ENCODE measurements at regions not wholly inside any gene's neighbourhood (a gene's known extent, or its start where the extent isn't known, plus 50 kb on each side); places are given as distances from the start of the nearest gene placed in this dataset.

- TF ChIP-seq CSDC2 (CRISPR knock-in tag; IDR thresholded peaks at IDR 0.05) (no peak), TOX (CRISPR knock-in tag; IDR thresholded peaks at IDR 0.05; ENCODE audit: borderline replicate concordance) (no peak), ZNF565 (CRISPR knock-in tag; conservative IDR thresholded peaks at IDR 0.05; ENCODE audit: low read depth) (no peak), ARNTL (CRISPR knock-in tag; IDR thresholded peaks at IDR 0.05; ENCODE audit: borderline replicate concordance, low read depth) (no peak)
Measured at GRCh38 chr3:10651506-10651905, 146.1 kb upstream of the ATP2B2 start (continued).

- no peak for ATAC-seq
Measured at GRCh38 chr3:10653241-10653640, 147.9 kb upstream of the ATP2B2 start.

More at GRCh38 chr3:10653241-10653640, 147.9 kb upstream of the ATP2B2 start:
- no peak for TF ChIP-seq ZFP30 (CRISPR knock-in tag; IDR thresholded peaks at IDR 0.05)
- TF ChIP-seq ARNTL (CRISPR knock-in tag; IDR thresholded peaks at IDR 0.05; ENCODE audit: borderline replicate concordance, low read depth) = no peak
- no peak for TF ChIP-seq TSHZ2 (CRISPR knock-in tag; IDR thresholded peaks at IDR 0.05)
- TF ChIP-seq SNAI2 (CRISPR knock-in tag; IDR thresholded peaks at IDR 0.05) = no peak
- no peak for TF ChIP-seq ZFP3 (CRISPR knock-in tag; IDR thresholded peaks at IDR 0.05)
- no peak for TF ChIP-seq PATZ1 (CRISPR knock-in tag; IDR thresholded peaks at IDR 0.05; ENCODE audit: borderline replicate concordance)
- no peak for TF ChIP-seq GLIS3 (CRISPR knock-in tag; IDR thresholded peaks at IDR 0.05)
- no peak for TF ChIP-seq ZNF565 (CRISPR knock-in tag; conservative IDR thresholded peaks at IDR 0.05; ENCODE audit: low read depth)
- TF ChIP-seq ESRRG (CRISPR knock-in tag; IDR thresholded peaks at IDR 0.05) = no peak
- no peak for TF ChIP-seq CSRNP3 (CRISPR knock-in tag; IDR thresholded peaks at IDR 0.05)
- TF ChIP-seq OSR1 (CRISPR knock-in tag; IDR thresholded peaks at IDR 0.05) = no peak
- TF ChIP-seq ZNF70 (CRISPR knock-in tag; IDR thresholded peaks at IDR 0.05) = no peak
- no peak for TF ChIP-seq ISL1 (CRISPR knock-in tag; IDR thresholded peaks at IDR 0.05)
- no peak for TF ChIP-seq TOX (CRISPR knock-in tag; IDR thresholded peaks at IDR 0.05; ENCODE audit: borderline replicate concordance)
- no peak for TF ChIP-seq PPARA (CRISPR knock-in tag; IDR thresholded peaks at IDR 0.05; ENCODE audit: borderline replicate concordance)
- TF ChIP-seq RARB (CRISPR knock-in tag; IDR thresholded peaks at IDR 0.05) = no peak
- no peak for TF ChIP-seq ZNF8 (CRISPR knock-in tag; IDR thresholded peaks at IDR 0.05)
- no peak for TF ChIP-seq CSDC2 (CRISPR knock-in tag; IDR thresholded peaks at IDR 0.05)
- no peak for TF ChIP-seq CREB5 (CRISPR knock-in tag; IDR thresholded peaks at IDR 0.05; ENCODE audit: low read depth)
- no peak for TF ChIP-seq BACH2 (CRISPR knock-in tag; IDR thresholded peaks at IDR 0.05; ENCODE audit: borderline replicate concordance)
